22Rv1 (cell line): ENCODE measurements at regions not wholly inside any gene's neighbourhood (a gene's known extent, or its start where the extent isn't known, plus 50 kb on each side); places are given as distances from the start of the nearest gene placed in this dataset.

Experiments used
- CTCF ChIP-seq: fragments of 450-650 bp; IDR thresholded peaks from 2 replicates; pipeline ENCODE4 v1.5.1; 2017; ENCODE audit warnings: mild to moderate bottlenecking
- ZFX ChIP-seq: fragments of 450-650 bp; IDR thresholded peaks from 2 replicates; pipeline ENCODE4 v1.6.1; 2017; ENCODE audit warnings: antibody characterized with exemption, borderline replicate concordance

GRCh38 chr10:33067481-33067880 is 109.5 kb upstream of the ITGB1 start:
- no peak for TF ChIP-seq CTCF
- no peak for TF ChIP-seq ZFX
